Spleen (tissue), 11 donors: ENCODE measurements at regions not wholly inside any gene's neighbourhood (a gene's known extent, or its start where the extent isn't known, plus 50 kb on each side); places are given as distances from the start of the nearest gene placed in this dataset.

Source experiments
- DNase-seq: peaks from one replicate; pipeline ENCODE4 v3.0.0-alpha.2; 2020
- H3K27ac ChIP-seq, 8 donors: fragments of 200-600 bp; sonication (generic) in 7 of 8; 1 replicate in 4 of 8; 2 replicates in 4 of 8; pipeline versions ENCODE4 v1.5.0 to v1.8.0; 2016 to 2021; ENCODE audit warnings: inconsistent platforms in 4 of 8, mild to moderate bottlenecking in 4 of 8, moderate library complexity in 1 of 8
- H3K27me3 ChIP-seq, 7 donors: fragments of 200-600 bp; sonication (generic) in 6 of 7; replicated peaks in 1 of 7; 1 replicate in 4 of 7; 2 replicates in 3 of 7; pipeline versions ENCODE4 v1.5.0 to v1.8.0; 2016 to 2021; ENCODE audit warnings: inconsistent platforms in 3 of 7, mild to moderate bottlenecking in 1 of 7
- H3K36me3 ChIP-seq, 6 donors: fragments of 200-600 bp; sonication (generic) in 5 of 6; 1 replicate in 4 of 6; 2 replicates in 2 of 6; pipeline versions ENCODE4 v1.5.0 to v1.8.0; 2016 to 2021; ENCODE audit warnings: inconsistent platforms in 2 of 6
- H3K4me1 ChIP-seq, 6 donors: fragments of 200-600 bp; sonication (generic) in 5 of 6; 1 replicate in 3 of 6; 2 replicates in 3 of 6; pipeline versions ENCODE4 v1.5.0 to v1.8.0; 2016 to 2021; ENCODE audit warnings: inconsistent platforms in 3 of 6
- H3K4me3 ChIP-seq, 8 donors: fragments of 200-600 bp; sonication (generic) in 7 of 8; 1 replicate in 4 of 8; 2 replicates in 4 of 8; pipeline versions ENCODE4 v1.5.0 to v1.8.0; 2016 to 2021; ENCODE audit warnings: inconsistent platforms in 4 of 8, mild to moderate bottlenecking in 4 of 8, moderate library complexity in 2 of 8
- H3K9me3 ChIP-seq, 8 donors: fragments of 200-600 bp; sonication (generic) in 7 of 8; 1 replicate in 4 of 8; 2 replicates in 4 of 8; pipeline versions ENCODE4 v1.5.0 to v1.8.0; 2016 to 2021; ENCODE audit warnings: inconsistent platforms in 4 of 8
- POLR2A ChIP-seq, 3 donors: fragments of 450-650 bp; IDR thresholded peaks; one replicate each; pipeline ENCODE4 v1.5.1; 2017; ENCODE audit warnings: antibody characterized with exemption in 3 of 3, mild to moderate bottlenecking in 1 of 3
- POLR2AphosphoS5 ChIP-seq, 3 donors: sonication (generic); formaldehyde crosslinking; IDR thresholded peaks; one replicate each; pipeline ENCODE4 v1.5.1; 2017; ENCODE audit warnings: antibody characterized with exemption in 3 of 3
- WGBS, 5 donors: extraction: QIAGEN DNeasy Blood & Tissue Kit in 3 of 5; methylation state at CpG; one replicate each; pipeline versions ENCODE4 v1.1.5 to v1.1.7; 2013 to 2018; 5-methylcytosine and 5-hydroxymethylcytosine counted together
- intact Hi-C: fragments of 100-400 bp; cut with DNase I; formaldehyde crosslinking; loops from one replicate; pipeline ENCODE4 v1.15.0; 2023; ENCODE audit warnings: low total_unique reads
- TF ChIP-seq, protein P1 (sequence below), 11 experiments: fragments of 200-600 bp in 7 of 11; fragments of 450-650 bp in 4 of 11; sonication (generic) in 4 of 11; IDR thresholded peaks in 8 of 11; conservative IDR thresholded peaks in 3 of 11; 1 replicate in 7 of 11; 2 replicates in 4 of 11; pipeline versions ENCODE4 v1.4.0 to v1.8.0; 2016 to 2021; ENCODE audit warnings: antibody characterized with exemption in 11 of 11, inconsistent platforms in 4 of 11, mild to moderate bottlenecking in 1 of 11
- donor health status: healthy with polysubstance abuse.
- donor health status: DM: no; HTN: no; CAD: no; lungs with moderate emphysema.
- donor health status: DM: no; HTN: no; CAD: no.
- donor health status: Bipolar disorder and iron deficiency.
- donor health status: healthy.
- donor health status: DM: no; HTN: no; CAD: no.
- donor health status: DM: yes; HTN: yes; CAD: no.

- Histone ChIP-seq H3K4me1 (no peaks in the 10 kb centered on the region), H3K27me3 (no peaks in the 10 kb centered on the region), H3K36me3 (no peaks in the 10 kb centered on the region), H3K9me3 (peaks cover 0 to 15% (median 0%) of the 10 kb centered on the region in 8 donors), H3K27ac (no peak overlapping the region), H3K4me3 (no peak overlapping the region)
- TF ChIP-seq, protein P1, sequence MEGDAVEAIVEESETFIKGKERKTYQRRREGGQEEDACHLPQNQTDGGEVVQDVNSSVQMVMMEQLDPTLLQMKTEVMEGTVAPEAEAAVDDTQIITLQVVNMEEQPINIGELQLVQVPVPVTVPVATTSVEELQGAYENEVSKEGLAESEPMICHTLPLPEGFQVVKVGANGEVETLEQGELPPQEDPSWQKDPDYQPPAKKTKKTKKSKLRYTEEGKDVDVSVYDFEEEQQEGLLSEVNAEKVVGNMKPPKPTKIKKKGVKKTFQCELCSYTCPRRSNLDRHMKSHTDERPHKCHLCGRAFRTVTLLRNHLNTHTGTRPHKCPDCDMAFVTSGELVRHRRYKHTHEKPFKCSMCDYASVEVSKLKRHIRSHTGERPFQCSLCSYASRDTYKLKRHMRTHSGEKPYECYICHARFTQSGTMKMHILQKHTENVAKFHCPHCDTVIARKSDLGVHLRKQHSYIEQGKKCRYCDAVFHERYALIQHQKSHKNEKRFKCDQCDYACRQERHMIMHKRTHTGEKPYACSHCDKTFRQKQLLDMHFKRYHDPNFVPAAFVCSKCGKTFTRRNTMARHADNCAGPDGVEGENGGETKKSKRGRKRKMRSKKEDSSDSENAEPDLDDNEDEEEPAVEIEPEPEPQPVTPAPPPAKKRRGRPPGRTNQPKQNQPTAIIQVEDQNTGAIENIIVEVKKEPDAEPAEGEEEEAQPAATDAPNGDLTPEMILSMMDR (IDR thresholded peaks at IDR 0.05 in 8 of 11, conservative IDR thresholded peaks at IDR 0.05 in 3 of 11): no peak
- intact Hi-C loops: no loop called here
- WGBS, 5 donors: 69 to 84% (median 76%) methylated on average over 2 of the region's 2 CpGs
- no peak for DNase-seq
Measured at GRCh38 chr2:107336526-107336925, 450.6 kb upstream of the ST6GAL2 start.

- H3K27ac ChIP-seq: peak overlapping the region in 1 of 8 donors; percentile 0
- no peaks in the 10 kb centered on the region for H3K36me3 ChIP-seq
- intact Hi-C loops: no loop called here
- WGBS, 5 donors: 66 to 73% (median 69%) methylated on average over 6 of the region's 6 CpGs
- no peaks in the 10 kb centered on the region for H3K27me3 ChIP-seq
- H3K9me3 ChIP-seq: peaks cover 0 to 19% (median 3%) of the 10 kb centered on the region in 8 donors
- no peaks in the 10 kb centered on the region for H3K4me1 ChIP-seq
- no peak for DNase-seq
- no peak overlapping the region for H3K4me3 ChIP-seq
- TF ChIP-seq POLR2A (IDR thresholded peaks at IDR 0.05) (no peak), POLR2AphosphoS5 (IDR thresholded peaks at IDR 0.05) (no peak)
- TF ChIP-seq, protein P1 (IDR thresholded peaks at IDR 0.05 in 8 of 11, conservative IDR thresholded peaks at IDR 0.05 in 3 of 11): no peak
Measured at GRCh38 chr2:107337209-107337898, 451.4 kb upstream of the ST6GAL2 start.

DNA sequence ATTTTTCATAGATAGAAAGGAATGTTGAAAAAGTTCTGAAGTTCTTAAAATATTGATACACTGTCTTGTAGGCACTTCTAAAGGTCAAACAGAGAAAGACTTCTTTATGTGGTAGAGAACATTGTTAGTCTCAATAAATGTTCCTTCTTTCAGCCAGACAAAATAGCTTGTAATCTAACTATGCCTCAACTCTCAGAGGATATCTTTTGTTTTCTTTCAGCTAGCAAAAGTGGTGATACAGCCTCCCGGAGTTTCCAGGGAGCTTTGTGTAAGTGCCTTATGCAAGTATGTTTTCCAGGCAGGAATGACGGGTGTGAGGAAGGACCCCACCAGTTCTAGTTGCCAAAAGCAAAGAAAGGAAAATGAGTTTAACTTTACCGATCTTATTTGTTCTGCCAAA, 452.1 kb upstream of the ST6GAL2 start:
- TF ChIP-seq, protein P1 (IDR thresholded peaks at IDR 0.05 in 8 of 11, conservative IDR thresholded peaks at IDR 0.05 in 3 of 11): no peak
- TF ChIP-seq POLR2AphosphoS5 (IDR thresholded peaks at IDR 0.05) (no peak), POLR2A (IDR thresholded peaks at IDR 0.05) (no peak)
- H3K27me3 ChIP-seq: no peaks in the 10 kb centered on the region
- H3K9me3 ChIP-seq: peaks cover 0 to 26% (median 8%) of the 10 kb centered on the region in 8 donors
- no peaks in the 10 kb centered on the region for H3K4me1 ChIP-seq
- intact Hi-C loops: no loop called here
- DNase-seq: no peak
- no peak overlapping the region for H3K4me3 ChIP-seq
- WGBS, 5 donors: 68 to 85% (median 76%) methylated on average over 3 of the region's 3 CpGs
- H3K36me3 ChIP-seq: no peaks in the 10 kb centered on the region
- H3K27ac ChIP-seq: peak overlapping the region in 1 of 8 donors; percentile 0

DNA sequence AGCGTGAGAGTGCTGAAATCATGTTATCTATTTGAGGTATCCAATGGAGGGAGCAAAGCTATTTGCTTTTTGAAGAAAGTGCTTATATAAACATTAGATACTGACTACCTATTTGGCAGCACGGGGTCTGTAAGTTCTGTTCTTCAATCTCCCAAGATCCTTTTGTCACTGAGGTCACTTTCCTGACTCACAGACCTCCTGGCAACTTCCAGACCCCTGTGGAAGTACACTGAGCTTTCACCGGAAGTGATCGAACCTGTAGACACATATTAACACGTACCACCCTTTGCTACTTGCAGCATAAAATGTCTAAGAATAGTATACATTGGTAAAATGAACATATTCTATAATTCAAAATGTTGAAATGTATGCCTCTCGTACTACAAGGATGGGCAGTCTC, 452.6 kb upstream of the ST6GAL2 start:
- intact Hi-C loops: no loop called here
- Histone ChIP-seq H3K4me1 (no peaks in the 10 kb centered on the region), H3K27ac (no peak overlapping the region), H3K9me3 (peaks cover 0 to 28% (median 8%) of the 10 kb centered on the region in 8 donors), H3K4me3 (no peak overlapping the region), H3K27me3 (no peaks in the 10 kb centered on the region), H3K36me3 (no peaks in the 10 kb centered on the region)
- DNase-seq: no peak
- TF ChIP-seq, protein P1 (IDR thresholded peaks at IDR 0.05 in 8 of 11, conservative IDR thresholded peaks at IDR 0.05 in 3 of 11): no peak
- no peak for TF ChIP-seq POLR2A (IDR thresholded peaks at IDR 0.05)
- no peak for TF ChIP-seq POLR2AphosphoS5 (IDR thresholded peaks at IDR 0.05)
- WGBS, 5 donors: 64 to 81% (median 74%) methylated on average over 6 of the region's 6 CpGs
